HG03103 (cell line): ENCODE measurements at regions not wholly inside any gene's neighbourhood (a gene's known extent, or its start where the extent isn't known, plus 50 kb on each side); places are given as distances from the start of the nearest gene placed in this dataset.

Source experiments
- ATAC-seq: cut with Tn5 transposase; IDR thresholded peaks from one replicate; pipeline ENCODE4 v1.9.1; 2021; ENCODE audit warnings: low read depth; ENCODE audit not compliant: unreplicated experiment

DNA sequence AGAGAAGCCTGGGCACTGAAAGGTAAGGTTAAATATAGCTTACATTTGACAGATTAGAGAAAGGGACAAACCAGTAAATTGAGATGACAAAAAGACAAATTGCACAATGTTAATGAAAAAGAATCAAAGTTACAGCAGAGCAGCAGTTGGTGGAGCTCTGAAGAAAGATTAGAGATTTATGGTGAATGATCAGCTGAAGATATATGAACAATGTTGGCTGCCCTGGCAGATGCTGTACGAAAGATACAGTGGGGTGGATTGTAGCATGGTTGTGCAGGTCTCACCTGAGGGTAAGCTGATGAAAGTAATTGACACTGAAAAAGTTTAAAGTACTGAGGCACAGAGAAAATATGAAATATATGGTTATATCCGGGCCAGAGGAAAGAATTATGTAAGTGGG lies 492.1 kb downstream of the ARHGEF28 start:
- ATAC-seq = no peak

GRCh38 chr5:74116984-74117383 lies 491.0 kb downstream of the ARHGEF28 start:
- ATAC-seq = no peak

DNA sequence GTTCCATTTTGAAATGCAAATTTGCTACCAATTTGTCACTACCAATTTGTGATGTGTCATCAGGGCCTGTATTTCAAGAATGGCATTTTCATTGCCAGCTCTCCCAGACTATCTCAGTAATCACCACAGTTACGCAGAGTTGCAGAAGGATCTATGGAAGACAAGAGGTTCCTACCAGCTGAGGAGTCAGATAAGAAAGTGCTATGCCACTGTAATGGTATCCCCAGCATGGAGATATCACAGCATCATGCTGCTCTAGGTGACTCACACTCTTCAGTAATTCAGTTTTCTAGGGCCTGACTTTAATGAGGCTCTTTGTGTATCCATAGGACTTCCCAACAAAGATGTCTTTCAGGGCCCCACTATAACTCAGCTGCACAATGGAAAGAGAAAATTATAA lies 490.3 kb downstream of the ARHGEF28 start:
- ATAC-seq = no peak

GRCh38 chr5:74113927-74114326 lies 487.9 kb downstream of the ARHGEF28 start:
- ATAC-seq = no peak

DNA sequence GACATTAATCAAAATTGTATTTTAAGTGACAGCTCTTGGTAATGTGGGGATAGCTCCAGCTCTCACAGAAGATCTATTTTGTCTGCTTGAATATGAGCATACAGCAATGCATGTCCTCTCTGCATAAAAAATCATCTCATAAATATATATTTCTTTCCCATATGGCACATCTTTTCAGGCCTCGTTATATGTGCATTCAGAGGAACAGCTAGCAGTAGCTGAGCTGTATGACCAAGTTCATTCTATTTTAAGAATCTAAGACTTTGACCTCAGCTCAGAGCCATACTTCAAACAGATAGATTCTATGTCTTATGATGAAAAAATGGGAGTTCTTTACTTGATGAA lies 487.2 kb downstream of the ARHGEF28 start:
- no peak for ATAC-seq

GRCh38 chr5:74112372-74113195 lies 486.6 kb downstream of the ARHGEF28 start:
- no peak for ATAC-seq

DNA sequence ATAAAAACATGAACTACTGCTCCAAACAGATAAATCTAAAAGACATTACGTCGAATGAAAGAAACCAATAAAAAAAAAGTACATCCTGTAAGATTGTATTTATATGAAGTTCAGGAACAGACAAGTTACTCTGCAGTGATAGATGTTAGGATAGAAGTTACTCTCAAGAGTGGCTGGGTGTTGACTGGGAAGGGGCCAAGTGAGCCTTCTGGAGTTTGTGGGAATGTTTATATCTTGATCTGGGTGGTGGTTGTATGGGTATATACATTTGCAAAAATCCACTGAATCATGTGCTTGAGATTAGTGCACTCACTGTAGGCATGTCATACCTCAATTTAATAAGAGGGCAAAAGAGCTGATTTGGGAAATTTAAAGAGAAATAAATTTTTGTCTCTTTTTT lies 485.8 kb downstream of the ARHGEF28 start:
- no peak for ATAC-seq

DNA sequence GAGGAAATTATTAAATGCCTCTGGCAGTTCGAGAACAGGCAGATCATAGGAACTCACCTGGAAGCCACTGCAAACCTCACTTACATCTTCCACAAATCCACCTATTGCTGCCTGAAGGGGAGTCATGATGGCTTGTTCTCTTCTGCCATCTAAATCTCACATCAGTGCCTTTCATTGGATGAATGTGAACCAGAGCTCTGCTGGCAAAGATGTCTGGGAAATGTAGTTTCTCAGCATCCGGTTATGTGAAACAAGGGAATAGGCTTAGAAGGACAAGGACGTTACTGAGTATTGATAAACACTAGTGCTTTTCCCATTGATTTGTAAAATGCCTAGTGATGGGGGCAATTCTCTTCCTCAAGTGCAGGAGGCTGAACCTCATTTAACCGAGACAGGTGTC lies 483.3 kb downstream of the ARHGEF28 start:
- ATAC-seq = no peak

DNA sequence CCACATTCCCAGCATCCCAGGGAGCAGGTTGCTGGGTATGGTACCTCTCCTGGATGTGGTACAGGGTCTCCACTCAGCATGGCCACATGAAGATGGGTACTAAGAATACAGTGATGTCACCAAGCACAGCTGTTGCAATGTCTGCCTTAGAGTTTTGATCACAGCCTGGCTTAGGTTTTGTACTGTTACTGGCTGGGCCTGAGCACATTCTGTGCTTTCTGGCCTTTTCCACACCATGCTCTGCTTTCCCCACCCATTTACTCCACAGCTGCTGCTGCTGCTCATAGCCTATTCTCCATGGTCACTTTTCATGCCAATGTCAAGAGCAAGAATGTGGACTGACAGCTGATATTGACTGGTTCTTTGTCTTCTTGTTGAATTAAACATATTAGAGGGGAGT lies 481.9 kb downstream of the ARHGEF28 start:
- no peak for ATAC-seq

DNA sequence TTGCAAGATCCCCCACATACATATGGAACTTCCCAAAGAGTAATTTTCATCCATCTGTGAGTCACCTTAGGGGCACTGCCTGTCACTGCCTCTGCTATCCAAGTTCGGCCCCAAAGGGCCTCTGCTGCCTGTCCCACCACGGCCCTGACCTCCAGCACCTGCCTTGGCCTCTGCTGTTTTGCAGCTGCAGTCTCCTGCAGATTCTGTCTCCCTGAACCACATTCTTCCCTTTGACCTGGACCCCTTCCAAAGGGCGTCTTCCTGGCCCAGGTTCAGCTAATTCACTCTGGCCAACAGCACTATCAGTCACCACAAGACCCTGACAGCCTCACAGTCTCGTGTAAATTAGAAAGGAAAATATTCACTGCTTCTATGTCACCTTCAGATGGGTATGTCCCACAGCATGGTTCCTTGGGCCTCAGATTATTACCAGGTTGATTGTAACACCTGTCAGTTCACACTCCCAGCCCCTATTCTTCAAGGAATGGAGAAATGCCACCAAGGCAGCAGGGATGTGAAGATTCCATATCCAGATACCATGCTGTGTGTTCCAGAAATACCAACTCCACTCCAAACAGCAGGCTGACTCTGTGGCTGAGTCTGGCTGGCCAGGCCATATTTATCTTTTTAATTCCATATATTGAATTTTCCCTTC lies 479.3 kb downstream of the ARHGEF28 start:
- no peak for ATAC-seq

GRCh38 chr5:74103131-74104023 lies 477.4 kb downstream of the ARHGEF28 start:
- no peak for ATAC-seq

- ATAC-seq = no peak
These were observed 474.3 kb downstream of the ARHGEF28 start for GRCh38 chr5:74100268-74100665.

DNA sequence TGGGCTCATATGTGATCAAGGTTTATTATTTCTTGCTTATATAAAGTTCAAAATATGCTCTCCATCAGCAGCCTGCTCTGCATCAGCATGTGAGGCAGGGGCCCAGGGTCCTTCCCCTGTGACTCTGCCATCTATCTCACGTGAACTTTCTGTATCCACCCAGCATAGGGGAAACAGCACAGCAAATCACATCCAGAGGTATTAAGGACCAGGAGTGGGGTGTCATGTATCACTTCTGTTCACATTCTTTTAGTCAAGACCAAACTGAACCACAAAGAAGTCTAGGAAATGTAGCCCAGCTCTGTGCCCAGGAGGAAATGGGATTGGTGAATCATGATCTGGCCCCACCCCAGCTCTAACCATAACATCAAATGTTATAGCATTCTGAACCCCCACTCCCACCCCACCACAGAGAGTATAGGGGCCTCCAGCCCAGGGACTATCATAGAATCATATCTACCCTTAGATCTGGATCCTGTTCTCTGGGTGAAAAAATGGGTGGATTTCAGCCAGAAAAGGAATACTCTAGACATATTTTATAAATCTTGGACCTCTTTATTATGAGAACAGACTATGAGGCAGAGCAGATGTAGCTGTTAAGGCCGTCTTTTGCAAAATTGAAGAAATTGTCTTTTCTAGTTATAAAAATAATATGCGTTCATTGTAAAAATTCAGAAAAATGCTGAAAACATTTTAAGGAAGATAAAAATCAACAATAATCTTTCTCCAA lies 473.7 kb downstream of the ARHGEF28 start:
- ATAC-seq = no peak

DNA sequence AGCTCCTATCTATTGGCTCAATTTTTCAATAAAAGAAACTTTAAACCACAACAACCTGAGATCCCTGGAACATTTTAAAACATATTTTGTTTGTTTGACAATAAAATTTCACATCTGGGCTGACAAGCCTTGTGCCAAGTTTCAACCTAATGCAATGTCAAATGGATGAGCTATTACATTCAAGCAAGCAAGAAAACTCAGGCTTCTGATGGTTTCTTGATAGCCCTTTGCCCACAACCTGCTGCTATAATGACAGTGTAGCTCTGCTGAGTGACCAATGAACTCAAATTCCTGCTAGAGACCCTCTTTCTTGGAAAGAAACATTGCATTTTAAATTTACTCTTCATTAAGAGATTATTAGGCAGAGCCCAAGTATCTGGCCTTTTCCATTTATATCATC lies 472.9 kb downstream of the ARHGEF28 start:
- ATAC-seq = no peak

DNA sequence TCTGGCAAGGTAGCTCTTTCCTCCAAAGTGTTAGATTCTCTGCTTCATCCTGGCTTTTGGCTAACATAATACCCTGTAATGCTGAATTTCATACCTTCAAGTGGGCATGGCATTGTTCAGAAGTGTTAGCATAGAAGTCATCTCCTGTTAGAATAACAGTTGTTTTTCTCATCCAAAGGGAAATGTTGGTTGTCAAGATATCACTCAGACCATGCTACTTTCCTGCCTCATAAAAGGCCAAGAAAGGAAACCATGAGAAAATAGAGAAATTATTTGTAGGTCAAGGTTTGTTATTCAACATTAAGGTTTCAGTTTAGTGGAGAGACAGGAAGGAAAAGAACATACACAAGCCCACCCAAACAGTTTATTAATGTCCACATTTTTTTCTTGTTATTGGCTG lies 472.5 kb downstream of the ARHGEF28 start:
- ATAC-seq = no peak

DNA sequence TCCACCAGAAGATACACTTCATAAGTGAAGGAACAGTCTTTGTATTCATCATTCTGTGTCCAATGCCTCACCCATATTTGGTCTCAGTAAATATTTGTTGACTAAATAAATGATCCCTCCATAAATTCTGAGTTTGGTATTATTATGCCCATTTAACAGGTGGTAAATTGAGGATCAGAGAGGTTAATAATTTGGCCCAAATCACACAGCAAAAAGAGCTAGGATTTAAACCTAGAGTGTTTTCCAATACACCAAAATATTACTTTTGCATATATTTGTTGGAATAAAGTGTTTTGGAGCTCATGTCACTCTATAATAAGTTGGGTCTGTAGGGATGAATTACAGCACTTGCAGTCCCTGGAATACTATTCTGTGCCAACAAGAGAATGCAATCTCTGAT lies 470.3 kb downstream of the ARHGEF28 start:
- ATAC-seq = no peak

GRCh38 chr5:74095871-74096270 lies 469.9 kb downstream of the ARHGEF28 start:
- no peak for ATAC-seq

GRCh38 chr5:74094782-74095108 lies 468.7 kb downstream of the ARHGEF28 start:
- no peak for ATAC-seq

DNA sequence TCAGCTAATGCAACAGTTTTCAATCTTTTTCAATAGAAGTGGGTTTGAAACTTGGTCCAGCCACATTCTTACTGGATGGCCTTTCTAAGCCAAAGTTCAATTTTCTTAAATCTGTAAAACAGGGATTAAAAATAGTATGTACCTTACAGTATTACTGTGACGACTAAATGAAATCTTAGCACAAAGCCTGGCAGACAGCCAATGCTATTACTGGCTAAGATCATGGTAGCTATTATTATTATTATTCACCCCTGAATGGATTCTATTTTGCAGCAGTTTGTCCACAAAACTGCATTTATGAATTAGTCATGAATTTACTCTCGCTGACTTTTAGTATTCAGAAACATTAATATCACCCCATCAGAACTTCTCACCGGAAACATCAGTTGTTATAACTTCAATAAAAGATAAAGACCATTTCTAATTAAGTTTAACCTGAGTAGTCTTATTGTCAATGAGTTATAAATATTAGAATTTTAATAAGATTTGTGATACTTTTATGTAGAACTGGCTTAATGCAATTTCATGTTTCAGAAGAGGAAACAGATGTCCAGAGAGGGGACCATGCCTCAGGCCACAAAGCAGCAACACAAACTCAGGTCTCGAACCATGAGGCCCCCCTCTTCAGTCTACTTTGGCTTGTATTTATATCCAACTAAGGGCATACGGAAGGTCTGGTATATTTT lies 468.2 kb downstream of the ARHGEF28 start:
- ATAC-seq = no peak

GRCh38 chr5:74093561-74093960 lies 467.6 kb downstream of the ARHGEF28 start:
- no peak for ATAC-seq
